ENCODE measurements at regions not wholly inside any gene's neighbourhood (a gene's known extent, or its start where the extent isn't known, plus 50 kb on each side); places are given as distances from the start of the nearest gene placed in this dataset.

DNA sequence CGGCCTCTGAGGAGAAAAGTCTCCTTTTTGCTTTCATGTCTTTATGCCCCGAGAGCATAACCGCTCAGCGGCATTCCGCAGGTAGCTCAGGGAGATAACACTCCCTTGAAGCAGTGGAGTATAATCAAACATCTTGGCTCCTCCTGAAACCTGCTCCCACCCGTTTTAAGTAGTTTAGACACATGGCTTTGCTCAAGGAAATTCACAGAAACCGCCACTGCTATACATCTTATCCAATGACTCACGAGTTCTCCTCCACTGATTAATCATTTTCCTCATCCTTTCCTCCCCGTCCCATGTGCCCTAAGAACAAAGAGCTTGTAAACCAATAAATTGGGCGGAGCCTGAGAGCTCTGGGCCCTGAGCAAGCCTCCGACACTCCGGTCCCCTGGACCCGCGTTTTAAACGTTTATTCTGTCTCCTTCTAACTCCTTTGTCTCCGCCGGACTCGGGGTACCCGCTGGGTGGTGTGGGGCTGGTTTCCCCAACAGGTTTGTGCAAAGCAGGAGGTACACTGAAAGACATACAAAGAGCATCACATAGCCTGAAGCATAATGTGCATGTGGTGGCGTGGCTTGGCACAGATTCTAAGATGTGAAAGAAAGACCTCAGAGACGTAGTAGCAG lies 401.2 kb downstream of the TLL1 start:
- no peak for DNase-seq

DNA sequence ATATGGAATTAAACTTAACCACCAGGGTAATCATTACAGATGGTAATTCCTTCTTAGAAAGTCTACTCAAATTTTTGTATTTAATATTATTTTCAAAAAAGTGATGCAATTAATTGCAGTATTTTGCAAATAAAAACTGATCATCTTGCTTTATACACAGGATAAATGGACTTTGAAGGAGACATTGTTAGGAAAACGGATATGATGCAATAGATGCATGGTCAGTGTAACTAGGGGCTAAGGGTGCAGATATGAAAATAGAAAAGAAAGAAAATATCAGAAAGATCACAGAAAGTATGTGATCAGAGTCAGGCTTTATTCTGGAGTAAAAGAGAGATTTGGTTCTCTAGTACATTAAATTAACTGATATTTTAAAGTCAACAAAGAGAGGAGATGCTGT lies 401.7 kb downstream of the TLL1 start:
- DNase-seq, result no peak

GRCh38 chr4:166277401-166277800 lies 404.4 kb downstream of the TLL1 start:
- DNase-seq, result no peak

DNA sequence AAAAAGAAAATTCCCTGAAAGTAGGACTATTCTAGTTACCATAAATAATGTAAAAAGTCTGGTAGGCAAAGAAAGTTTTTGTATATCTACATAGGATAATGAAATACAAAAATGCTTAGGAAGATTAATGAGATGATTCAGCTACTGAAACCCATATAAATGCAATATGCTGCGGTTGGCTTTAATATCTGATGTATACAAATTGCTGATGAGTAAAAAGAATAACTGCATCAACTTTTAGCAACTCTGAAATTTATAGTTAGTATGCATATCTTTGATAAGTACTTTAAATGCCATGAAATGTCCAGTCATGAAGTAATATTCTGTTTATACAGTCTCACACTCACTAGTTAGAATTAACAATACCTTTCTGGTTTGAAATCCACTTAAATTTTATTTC lies 404.8 kb downstream of the TLL1 start:
- DNase-seq, result no peak

DNA sequence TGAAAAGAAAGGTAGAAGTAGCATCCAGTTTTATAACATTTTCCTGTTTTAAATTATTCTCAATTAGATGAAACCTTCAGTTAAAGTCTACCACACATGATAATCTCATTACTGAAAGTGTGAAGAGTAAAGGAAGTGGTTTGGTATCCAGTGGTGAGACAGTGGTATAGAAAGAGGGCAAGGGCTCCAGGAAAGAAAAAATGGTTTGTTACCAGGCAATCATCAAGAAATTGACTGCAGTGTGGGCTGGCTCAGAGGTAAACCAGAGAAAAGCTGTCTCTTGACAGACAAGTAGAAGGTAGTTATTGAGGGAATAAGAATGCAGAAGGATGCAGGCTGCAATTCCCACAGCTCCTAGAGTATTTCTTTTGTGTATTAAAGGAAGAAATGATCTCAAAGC lies 406.2 kb downstream of the TLL1 start:
- no peak for DNase-seq

GRCh38 chr4:166280642-166281041 lies 407.6 kb downstream of the TLL1 start:
- no peak for DNase-seq

DNA sequence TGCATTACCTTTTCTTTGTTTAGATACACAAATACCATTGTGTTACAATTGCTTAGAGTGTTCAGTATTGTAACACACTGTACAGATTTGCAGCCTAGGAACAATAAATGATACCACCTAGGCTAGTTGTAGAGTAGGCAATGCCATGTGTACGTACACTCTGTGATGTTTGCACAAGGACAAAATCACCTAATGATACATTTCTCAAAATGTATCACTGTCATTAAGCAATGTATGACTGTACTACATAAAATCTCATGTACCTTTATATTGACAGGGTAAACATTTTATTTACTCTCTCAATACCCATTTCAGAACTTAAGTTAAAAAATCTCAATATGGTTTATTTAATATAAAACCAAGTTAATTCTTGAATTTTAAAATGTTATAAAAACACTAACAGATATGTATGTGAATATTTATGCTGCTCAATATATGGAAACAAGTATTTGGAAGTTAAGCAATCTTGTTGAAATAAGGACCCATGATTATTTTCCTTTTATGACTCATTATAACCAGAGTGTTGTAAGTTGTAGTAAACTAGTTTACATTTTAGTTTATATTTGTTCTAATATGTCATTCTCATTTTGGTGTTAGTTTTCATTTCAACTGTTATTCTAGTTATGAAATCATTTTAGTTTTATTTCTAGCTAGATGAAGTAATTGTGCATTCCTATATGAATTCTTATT lies 409.2 kb downstream of the TLL1 start:
- DNase-seq, result no peak

- DNase-seq, result no peak
Observed at GRCh38 chr4:166284221-166284620, 411.2 kb downstream of the TLL1 start.

DNA sequence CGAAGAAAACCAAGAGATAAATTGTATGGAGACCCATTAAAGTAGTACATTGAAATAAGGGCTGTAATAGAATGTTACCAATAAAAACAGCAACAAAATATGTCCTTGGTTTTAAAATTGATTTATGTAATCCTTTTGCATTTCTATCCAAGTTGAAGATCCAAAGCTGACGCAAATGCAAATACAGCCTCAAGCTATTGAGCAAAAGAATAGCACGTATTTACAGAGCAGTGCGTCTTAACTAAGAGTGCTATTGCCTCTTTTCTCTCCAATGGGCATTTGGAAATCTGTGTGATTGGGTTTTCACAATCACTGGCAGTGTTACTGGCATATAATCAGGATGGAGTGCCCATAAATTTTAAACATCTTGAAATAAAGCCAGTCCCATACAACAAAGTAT lies 417.4 kb downstream of the TLL1 start:
- DNase-seq, result no peak

DNA sequence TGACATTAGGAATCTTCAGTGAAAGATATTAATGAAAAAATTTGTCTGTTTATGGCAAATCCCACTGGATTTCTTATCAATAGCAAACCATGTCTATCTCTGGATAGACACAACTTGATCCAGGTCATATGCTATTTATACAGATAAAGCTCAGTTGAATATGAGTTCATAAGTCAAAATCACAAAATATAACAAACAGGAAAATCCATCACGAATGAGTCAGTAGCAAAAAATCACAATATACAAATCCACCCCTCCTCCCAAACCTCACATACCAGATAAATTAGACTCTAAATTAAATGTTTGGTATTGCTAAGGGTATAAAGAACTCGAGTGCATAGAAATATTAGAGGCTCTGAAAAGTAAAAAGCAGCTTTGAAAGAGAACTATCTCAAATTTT lies 420.5 kb downstream of the TLL1 start:
- DNase-seq, result no peak

DNA sequence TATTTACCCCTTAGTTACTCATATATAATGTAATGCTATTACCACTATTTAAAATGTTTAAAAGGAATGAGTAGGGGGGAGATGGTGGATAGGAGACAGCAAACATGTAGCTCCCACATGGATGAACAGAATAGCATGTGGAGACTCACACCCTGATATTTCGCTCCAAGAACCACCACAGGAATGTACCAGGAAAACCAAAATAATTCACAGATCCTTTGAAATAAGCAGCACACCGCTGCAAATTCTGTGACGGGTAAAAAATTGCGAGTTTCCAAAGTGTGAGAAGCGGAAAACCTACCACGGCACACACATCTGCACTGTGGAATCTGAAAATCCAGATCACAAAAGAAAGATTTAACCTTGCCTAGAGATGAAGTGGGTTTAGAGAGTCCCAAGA lies 428.2 kb downstream of the TLL1 start:
- no peak for DNase-seq

- no peak for DNase-seq
Observed at GRCh38 chr4:166308647-166309046, 435.6 kb downstream of the TLL1 start.

DNA sequence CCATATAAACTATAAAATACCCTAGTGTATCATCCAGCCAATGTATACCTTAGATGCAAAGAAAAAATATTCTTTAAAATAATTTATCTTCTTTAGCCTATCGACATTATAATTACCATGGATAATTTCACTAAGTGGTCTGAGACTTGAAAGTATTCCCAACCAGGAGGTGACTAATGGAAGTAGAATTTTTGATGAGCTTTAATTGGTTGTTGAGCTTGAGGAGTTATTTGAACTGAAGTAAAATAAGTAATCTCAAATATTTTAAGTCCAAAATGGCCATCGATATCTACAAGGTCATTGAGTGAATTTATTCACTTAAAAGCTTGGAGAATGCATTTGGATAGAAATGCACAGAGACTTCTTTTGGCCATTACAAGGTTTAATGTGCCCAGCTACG lies 436.2 kb downstream of the TLL1 start:
- no peak for DNase-seq

- no peak for DNase-seq
Observed at GRCh38 chr4:166311169-166311568, 438.1 kb downstream of the TLL1 start.

DNA sequence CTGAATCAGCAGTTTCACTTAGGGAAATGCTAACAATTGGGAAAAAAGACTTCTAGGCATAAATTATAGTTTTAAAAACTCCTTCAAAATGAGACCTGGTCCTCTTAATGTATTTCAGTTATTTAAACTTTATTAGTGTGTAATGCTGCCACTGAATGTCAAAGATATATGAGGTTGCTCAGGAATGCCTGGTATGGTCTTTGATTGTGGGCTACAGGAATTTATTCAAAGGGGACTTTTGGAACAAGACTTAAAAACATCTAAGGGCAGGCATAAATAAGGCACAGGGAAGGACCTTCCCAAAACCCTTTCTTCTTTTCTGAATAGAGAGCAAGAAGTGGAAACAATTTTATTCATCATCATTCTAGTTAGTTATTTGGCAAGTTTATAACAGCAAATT lies 439.1 kb downstream of the TLL1 start:
- DNase-seq, result no peak

- no peak for DNase-seq
Observed at GRCh38 chr4:166314902-166315301, 441.9 kb downstream of the TLL1 start.

- no peak for DNase-seq
Observed at GRCh38 chr4:166315721-166316467, 442.9 kb downstream of the TLL1 start.

- DNase-seq, result no peak
Observed at GRCh38 chr4:166318810-166319525, 445.9 kb downstream of the TLL1 start.

DNA sequence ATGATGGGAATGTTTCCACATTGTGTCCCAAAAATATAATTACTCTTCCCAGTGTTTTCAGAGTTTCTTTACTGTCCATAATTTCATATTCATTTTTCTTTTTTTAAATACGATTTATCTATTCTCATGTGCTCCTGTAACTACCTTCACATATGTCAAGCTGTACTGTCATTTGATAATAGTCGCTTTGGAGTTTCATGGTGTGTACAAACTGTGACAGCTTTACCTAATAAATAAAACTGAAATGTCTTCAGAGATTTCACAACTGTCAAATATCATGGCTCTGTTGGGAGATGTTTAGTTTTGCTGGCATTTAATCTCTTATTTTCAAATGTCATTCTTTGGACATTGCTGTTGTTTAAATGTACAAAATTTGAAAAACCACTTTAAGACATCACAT lies 450.2 kb downstream of the TLL1 start:
- DNase-seq, result no peak

DNA sequence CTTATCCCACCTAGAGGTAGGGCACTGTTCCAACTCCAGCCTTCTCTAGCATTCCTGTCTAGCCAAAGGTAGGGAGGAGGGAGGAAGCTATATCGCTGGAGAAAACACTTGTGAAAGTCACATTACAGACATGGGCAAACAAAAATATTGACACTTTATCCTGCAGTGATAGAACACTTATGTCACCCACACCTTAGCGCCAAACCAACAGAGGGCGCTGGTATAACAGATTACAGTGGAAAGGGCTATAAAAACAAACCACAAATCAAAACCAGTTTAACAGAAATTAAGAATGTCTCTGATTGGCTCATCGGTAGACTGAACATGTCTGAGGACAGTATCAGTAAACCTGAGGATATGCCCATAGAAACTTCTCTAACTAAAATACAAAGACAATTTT lies 451.3 kb downstream of the TLL1 start:
- DNase-seq, result no peak

- DNase-seq, result no peak
Observed at GRCh38 chr4:166335256-166335938, 462.4 kb downstream of the TLL1 start.

DNA sequence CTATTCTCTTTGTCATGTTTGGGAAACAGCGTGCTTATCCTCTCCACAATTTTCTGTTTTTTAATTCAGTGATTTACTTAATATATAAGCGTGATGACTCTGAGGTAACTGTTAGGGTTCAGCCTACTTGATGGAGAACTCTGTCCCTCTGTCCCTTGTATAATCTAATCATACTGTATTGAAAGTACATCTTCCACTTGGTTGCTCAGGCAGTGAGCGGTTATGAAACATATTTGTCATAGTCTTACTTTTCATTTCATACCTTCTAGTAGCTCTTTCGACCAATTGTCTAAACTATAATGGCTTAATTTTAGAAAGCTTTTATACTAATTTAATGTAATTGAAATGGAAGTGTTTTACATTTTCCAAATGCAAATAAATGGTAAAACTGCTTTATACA lies 469.0 kb downstream of the TLL1 start:
- DNase-seq, result no peak

- DNase-seq, result no peak
Observed at GRCh38 chr4:166363198-166363597, 490.2 kb downstream of the TLL1 start.
